Esophagus muscularis mucosa (tissue), 4 donors: ENCODE measurements at regions not wholly inside any gene's neighbourhood (a gene's known extent, or its start where the extent isn't known, plus 50 kb on each side); places are given as distances from the start of the nearest gene placed in this dataset.

Source experiments
- DNase-seq: peaks from one replicate; pipeline ENCODE4 v3.0.0-alpha.2; 2017; ENCODE audit errors: extremely low spot score
- H3K27ac ChIP-seq, 4 donors: fragments of 200-600 bp; sonication (generic); replicated peaks in 1 of 4; 1 replicate in 3 of 4; 2 replicates in 1 of 4; pipeline ENCODE4 v1.5.1; 2016 to 2019; ENCODE audit warnings: mild to moderate bottlenecking in 1 of 4
- H3K27me3 ChIP-seq, 4 donors: fragments of 200-600 bp; sonication (generic); one replicate each; pipeline versions ENCODE4 v1.5.1 to v1.6.0; 2016 to 2019
- H3K36me3 ChIP-seq, 4 donors: fragments of 200-600 bp; sonication (generic); one replicate each; pipeline ENCODE4 v1.5.1; 2016 to 2019
- H3K4me1 ChIP-seq, 4 donors: fragments of 200-600 bp; sonication (generic); one replicate each; pipeline ENCODE4 v1.5.1; 2016 to 2019
- H3K4me3 ChIP-seq, 4 donors: fragments of 200-600 bp; sonication (generic); 1 replicate in 2 of 4; 2 replicates in 2 of 4; pipeline ENCODE4 v1.5.1; 2016 to 2019; ENCODE audit warnings: mild to moderate bottlenecking in 4 of 4, moderate library complexity in 1 of 4
- H3K9me3 ChIP-seq, 4 donors: fragments of 200-600 bp; sonication (generic); 1 replicate in 3 of 4; 2 replicates in 1 of 4; pipeline ENCODE4 v1.5.1; 2016 to 2019
- EP300 ChIP-seq: sonication (generic); formaldehyde crosslinking; IDR thresholded peaks from one replicate; pipeline ENCODE4 v1.6.1; 2017; ENCODE audit warnings: antibody characterized with exemption
- POLR2A ChIP-seq: fragments of 450-650 bp; IDR thresholded peaks from one replicate; pipeline ENCODE4 v1.6.1; 2017; ENCODE audit warnings: antibody characterized with exemption, moderate library complexity, mild to moderate bottlenecking, low read depth
- POLR2AphosphoS5 ChIP-seq, 2 donors: sonication (generic); formaldehyde crosslinking; IDR thresholded peaks; one replicate each; pipeline ENCODE4 v1.6.1; 2017; ENCODE audit warnings: antibody characterized with exemption in 2 of 2
- WGBS: methylation state at CpG from one replicate; pipeline ENCODE4 v1.1.5; 2018; 5-methylcytosine and 5-hydroxymethylcytosine counted together
- intact Hi-C: fragments of 100-400 bp; cut with DNase I; formaldehyde crosslinking; loops from one replicate; pipeline ENCODE4 v1.15.1; 2023
- TF ChIP-seq, protein P1 (sequence below), 3 experiments: fragments of 200-600 bp in 2 of 3; fragments of 450-650 bp in 1 of 3; sonication (generic) in 2 of 3; IDR thresholded peaks; one replicate each; pipeline ENCODE4 v1.5.1; 2017 to 2019; ENCODE audit warnings: antibody characterized with exemption in 3 of 3, mild to moderate bottlenecking in 2 of 3, moderate library complexity in 1 of 3

DNA sequence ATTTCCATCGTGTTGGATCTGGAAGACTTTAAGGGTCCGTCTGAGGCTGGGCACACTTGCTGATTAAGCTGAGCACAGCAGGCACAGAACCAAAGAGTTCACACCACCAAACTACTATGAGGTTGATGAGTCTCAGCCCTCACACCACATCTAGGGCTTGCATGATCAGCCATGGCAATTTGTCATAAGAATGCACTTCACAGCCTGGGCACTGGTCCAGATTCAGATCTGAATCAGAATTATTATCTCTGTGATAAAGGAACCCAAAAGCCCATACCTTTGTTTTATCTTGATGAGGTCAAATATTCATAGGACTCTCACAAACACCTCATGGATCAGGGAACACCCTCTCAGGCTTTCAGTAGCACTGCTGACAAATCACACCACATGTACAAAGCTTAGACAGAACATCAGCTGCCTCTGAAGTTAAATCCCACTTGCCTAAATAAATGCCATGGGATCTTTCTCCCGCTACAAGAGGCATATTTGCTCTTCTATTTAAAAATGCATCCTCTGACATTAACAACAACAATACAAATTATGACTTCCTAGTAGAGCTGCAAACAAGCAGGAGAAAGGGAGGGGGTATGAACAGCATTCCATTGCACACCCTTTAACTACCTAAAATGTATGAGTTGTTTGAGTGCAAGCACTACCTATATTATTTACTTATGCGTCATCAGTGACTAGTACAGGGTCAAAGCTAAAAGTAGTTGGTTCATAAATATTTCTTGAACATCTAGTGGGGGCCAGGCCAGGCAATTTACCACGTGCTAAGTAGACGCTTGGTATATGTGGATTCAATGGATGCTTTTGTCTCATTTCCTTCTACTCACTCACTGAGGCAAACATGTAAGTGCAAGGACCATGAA, 186.3 kb upstream of the FGF13 start:
- Histone ChIP-seq H3K27ac (no peak overlapping the region), H3K4me3 (no peak overlapping the region), H3K4me1 (no peaks in the 10 kb centered on the region), H3K36me3 (no peaks in the 10 kb centered on the region), H3K27me3 (no peaks in the 10 kb centered on the region), H3K9me3 (no peaks in the 10 kb centered on the region)
- intact Hi-C loops: no loop called here
- no peak for DNase-seq
- no peak for TF ChIP-seq POLR2A
- TF ChIP-seq, protein P1, sequence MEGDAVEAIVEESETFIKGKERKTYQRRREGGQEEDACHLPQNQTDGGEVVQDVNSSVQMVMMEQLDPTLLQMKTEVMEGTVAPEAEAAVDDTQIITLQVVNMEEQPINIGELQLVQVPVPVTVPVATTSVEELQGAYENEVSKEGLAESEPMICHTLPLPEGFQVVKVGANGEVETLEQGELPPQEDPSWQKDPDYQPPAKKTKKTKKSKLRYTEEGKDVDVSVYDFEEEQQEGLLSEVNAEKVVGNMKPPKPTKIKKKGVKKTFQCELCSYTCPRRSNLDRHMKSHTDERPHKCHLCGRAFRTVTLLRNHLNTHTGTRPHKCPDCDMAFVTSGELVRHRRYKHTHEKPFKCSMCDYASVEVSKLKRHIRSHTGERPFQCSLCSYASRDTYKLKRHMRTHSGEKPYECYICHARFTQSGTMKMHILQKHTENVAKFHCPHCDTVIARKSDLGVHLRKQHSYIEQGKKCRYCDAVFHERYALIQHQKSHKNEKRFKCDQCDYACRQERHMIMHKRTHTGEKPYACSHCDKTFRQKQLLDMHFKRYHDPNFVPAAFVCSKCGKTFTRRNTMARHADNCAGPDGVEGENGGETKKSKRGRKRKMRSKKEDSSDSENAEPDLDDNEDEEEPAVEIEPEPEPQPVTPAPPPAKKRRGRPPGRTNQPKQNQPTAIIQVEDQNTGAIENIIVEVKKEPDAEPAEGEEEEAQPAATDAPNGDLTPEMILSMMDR (IDR thresholded peaks at IDR 0.05): no peak
- TF ChIP-seq POLR2AphosphoS5 (IDR thresholded peaks at IDR 0.05): no peak
- TF ChIP-seq EP300: no peak
- 51% methylated on average over 5 of the region's 6 CpGs for WGBS

DNA sequence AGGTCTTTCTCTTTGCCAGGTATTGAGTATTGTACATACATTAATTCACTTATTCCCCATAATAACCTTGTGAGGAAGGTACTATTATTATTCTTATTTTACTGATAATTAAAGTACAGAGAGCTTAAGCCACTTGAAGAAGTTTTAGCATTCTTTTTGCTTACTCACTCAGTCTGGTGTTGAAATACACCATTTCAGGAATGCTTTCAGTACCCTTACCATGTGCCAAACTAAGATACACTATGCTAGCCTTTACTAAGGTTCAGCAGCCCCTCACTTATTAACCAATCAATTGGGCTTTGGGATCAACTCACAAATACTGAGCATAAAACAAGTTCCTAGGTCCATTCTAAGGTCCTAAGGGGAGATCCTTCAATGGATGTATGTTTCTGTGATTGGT, 179.0 kb upstream of the FGF13 start:
- Histone ChIP-seq H3K36me3 (no peaks in the 10 kb centered on the region), H3K9me3 (no peaks in the 10 kb centered on the region), H3K4me3 (no peak overlapping the region), H3K27ac (no peak overlapping the region), H3K27me3 (no peaks in the 10 kb centered on the region), H3K4me1 (peaks cover 0 to 7% (median 0%) of the 10 kb centered on the region in 4 donors)
- DNase-seq: no peak
- intact Hi-C loops: no loop called here
- no peak for TF ChIP-seq EP300
- TF ChIP-seq, protein P1 (IDR thresholded peaks at IDR 0.05): no peak
- no peak for TF ChIP-seq POLR2AphosphoS5 (IDR thresholded peaks at IDR 0.05)
- no peak for TF ChIP-seq POLR2A

DNA sequence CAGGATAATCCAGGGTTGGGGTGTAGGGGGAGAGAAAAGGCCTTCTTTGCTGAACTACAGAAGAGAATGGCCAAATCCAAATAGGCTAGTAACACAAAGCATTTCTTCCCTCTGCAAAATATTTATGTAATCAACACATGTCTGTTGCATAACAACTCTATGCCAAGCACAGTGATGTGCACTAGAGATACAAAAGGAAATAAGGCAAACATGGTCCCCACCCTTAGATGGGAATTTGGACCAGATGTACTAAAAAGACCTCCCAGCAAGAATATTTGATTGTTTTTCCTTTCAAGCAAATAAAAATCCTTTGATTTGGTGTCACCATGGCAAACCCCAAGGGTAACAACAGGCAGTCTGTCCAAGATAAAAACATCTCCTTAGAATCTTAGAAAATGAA, 177.6 kb upstream of the FGF13 start:
- no peaks in the 10 kb centered on the region for H3K27me3 ChIP-seq
- no peaks in the 10 kb centered on the region for H3K9me3 ChIP-seq
- no peaks in the 10 kb centered on the region for H3K36me3 ChIP-seq
- intact Hi-C loops: no loop called here
- H3K27ac ChIP-seq: no peak overlapping the region
- TF ChIP-seq, protein P1 (IDR thresholded peaks at IDR 0.05): no peak
- no peak for TF ChIP-seq EP300
- TF ChIP-seq POLR2AphosphoS5 (IDR thresholded peaks at IDR 0.05): no peak
- no peak for TF ChIP-seq POLR2A
- H3K4me1 ChIP-seq: peaks cover 0 to 7% (median 0%) of the 10 kb centered on the region in 4 donors
- no peak overlapping the region for H3K4me3 ChIP-seq
- no peak for DNase-seq

DNA sequence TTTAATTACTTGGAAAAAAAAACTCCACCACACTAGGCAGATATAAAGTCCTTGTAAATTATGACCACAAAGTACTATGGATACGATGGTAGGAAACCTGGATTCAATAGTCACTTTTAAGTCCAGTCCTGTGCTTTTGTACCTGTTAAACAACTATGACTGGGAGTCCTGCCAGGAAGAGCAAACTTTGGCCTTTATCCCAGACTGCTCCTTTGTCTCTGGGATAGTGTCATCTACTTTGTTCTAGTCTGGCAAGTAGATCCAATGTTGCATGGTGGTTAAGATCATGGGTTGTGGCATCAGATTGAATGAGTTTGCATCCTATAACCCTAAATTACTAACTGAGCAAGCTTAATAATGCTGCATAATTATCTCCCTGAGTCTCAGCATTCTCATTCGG, 175.3 kb upstream of the FGF13 start:
- intact Hi-C loops: no loop called here
- Histone ChIP-seq H3K27ac (no peak overlapping the region), H3K4me3 (no peak overlapping the region), H3K9me3 (no peaks in the 10 kb centered on the region), H3K4me1 (peaks cover 0 to 7% (median 0%) of the 10 kb centered on the region in 4 donors), H3K27me3 (no peaks in the 10 kb centered on the region), H3K36me3 (no peaks in the 10 kb centered on the region)
- TF ChIP-seq POLR2AphosphoS5 (IDR thresholded peaks at IDR 0.05): no peak
- TF ChIP-seq POLR2A: no peak
- TF ChIP-seq EP300: no peak
- TF ChIP-seq, protein P1 (IDR thresholded peaks at IDR 0.05): no peak
- DNase-seq: no peak
- WGBS: 77% methylated on average over 2 of the region's 2 CpGs
